AG04450 (cell line): ENCODE measurements at regions not wholly inside any gene's neighbourhood (a gene's known extent, or its start where the extent isn't known, plus 50 kb on each side); places are given as distances from the start of the nearest gene placed in this dataset.

ENCODE experiments used
- CTCF ChIA-PET: fragments of 300-600, 350-600 bp; formaldehyde crosslinking; extraction: SDS; loops from one replicate; lab custom pipeline; 2022; ENCODE audit warnings: antibody characterized with exemption, inconsistent platforms; lab: Charles Lee
- POLR2A ChIA-PET: fragments of 350-600 bp; formaldehyde crosslinking; extraction: SDS; loops from one replicate; lab custom pipeline; 2021; ENCODE audit warnings: antibody characterized with exemption, inconsistent platforms; lab: Yijun Ruan, JAX
- DNase-seq: peaks from one replicate; pipeline ENCODE4 v3.0.0-alpha.2; 2011; ENCODE audit warnings: low read depth, low spot score
- H3K27ac ChIP-seq: one replicate; pipeline ENCODE4 v1.5.1; 2012; ENCODE audit warnings: low read depth, low read length, control low read depth
- H3K27me3 ChIP-seq: one replicate; pipeline ENCODE4 v1.6.0; 2012; ENCODE audit warnings: low read length; ENCODE audit not compliant: control insufficient read depth, insufficient read depth
- H3K4me3 ChIP-seq: 2 replicates; pipeline ENCODE4 v1.5.1; 2011; ENCODE audit warnings: mild to moderate bottlenecking, low read depth, low read length, control low read depth
- H3K9me3 ChIP-seq: 2 replicates; pipeline ENCODE4 v1.5.1; 2012; ENCODE audit warnings: low read length; ENCODE audit not compliant: control insufficient read depth, insufficient read depth
- TF ChIP-seq, protein P1 (sequence below): IDR thresholded peaks from 2 replicates; pipeline ENCODE4 v1.5.1; 2011; ENCODE audit warnings: low read depth, low read length, control low read depth, inconsistent platforms

DNA sequence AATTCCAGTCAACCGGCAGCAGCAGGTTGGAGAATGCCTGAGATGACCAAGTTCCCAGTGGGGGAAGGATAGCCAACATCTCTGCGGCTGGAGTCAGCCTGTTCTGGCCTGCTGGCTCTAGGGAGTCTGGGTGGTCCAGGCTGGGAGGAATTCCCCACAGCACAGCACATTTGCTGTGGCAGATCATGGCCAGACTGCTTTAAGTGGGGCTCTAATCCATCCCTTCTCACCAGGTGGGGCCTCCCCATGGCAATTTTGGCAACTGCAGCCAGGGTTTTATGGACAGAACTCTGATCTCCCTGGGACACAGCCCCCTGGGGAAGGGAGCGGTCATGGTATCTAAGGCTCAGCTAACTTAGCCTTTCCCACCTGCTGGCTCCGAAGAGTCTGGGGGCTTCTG is 226.1 kb downstream of the DTWD2 start:
- Histone ChIP-seq H3K9me3 (peaks cover 8% of the 10 kb centered on the region), H3K4me3 (no peak overlapping the region), H3K27me3 (no peaks in the 10 kb centered on the region), H3K27ac (no peak overlapping the region)
- CTCF ChIA-PET: no interaction called here
- no peak for DNase-seq
- TF ChIP-seq, protein P1, sequence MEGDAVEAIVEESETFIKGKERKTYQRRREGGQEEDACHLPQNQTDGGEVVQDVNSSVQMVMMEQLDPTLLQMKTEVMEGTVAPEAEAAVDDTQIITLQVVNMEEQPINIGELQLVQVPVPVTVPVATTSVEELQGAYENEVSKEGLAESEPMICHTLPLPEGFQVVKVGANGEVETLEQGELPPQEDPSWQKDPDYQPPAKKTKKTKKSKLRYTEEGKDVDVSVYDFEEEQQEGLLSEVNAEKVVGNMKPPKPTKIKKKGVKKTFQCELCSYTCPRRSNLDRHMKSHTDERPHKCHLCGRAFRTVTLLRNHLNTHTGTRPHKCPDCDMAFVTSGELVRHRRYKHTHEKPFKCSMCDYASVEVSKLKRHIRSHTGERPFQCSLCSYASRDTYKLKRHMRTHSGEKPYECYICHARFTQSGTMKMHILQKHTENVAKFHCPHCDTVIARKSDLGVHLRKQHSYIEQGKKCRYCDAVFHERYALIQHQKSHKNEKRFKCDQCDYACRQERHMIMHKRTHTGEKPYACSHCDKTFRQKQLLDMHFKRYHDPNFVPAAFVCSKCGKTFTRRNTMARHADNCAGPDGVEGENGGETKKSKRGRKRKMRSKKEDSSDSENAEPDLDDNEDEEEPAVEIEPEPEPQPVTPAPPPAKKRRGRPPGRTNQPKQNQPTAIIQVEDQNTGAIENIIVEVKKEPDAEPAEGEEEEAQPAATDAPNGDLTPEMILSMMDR: no peak
- POLR2A ChIA-PET: no interaction called here

DNA sequence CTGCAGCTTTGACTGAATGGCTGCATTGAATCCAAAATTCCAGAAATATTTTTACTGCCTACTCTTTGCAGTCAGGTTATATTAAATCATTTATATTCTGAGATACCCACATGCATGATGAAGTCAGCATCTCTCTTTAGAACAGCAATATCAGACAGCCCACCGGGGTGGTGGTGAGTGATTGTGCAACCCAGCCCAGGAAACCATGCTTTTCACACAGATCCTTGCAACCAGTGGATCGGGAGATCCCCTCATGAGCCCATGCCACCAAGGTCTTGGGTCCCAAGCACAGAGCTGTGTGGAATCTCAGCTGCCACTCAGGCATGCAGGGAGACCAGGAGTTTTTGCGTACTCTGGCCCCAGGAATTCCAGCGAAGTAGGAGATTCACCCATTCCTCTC is 226.5 kb downstream of the DTWD2 start:
- POLR2A ChIA-PET: no interaction called here
- no peak for DNase-seq
- Histone ChIP-seq H3K9me3 (peaks cover 8% of the 10 kb centered on the region), H3K27ac (no peak overlapping the region), H3K4me3 (no peak overlapping the region), H3K27me3 (no peaks in the 10 kb centered on the region)
- TF ChIP-seq, protein P1: no peak
- CTCF ChIA-PET: no interaction called here

DNA sequence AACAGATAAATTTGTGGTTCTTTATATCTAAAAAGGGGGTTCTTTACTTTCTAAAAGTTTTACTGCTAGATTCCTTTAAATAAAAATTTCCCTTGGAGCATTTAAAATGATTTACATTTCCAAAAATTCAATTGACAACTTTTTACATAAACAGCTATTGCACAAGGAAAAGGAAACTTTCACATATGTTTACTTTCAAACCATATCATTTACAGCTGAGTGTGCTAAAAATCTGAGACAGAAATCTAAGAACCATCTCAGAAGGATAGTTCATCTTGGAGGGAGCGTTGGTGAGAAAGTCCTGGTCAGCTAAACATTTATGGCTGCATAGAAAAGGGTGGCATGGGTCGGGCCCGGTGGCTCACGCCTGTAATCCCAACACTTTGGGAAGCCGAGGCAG is 235.4 kb downstream of the DTWD2 start:
- ChIA-PET POLR2A (no interaction called here), CTCF (no interaction called here)

DNA sequence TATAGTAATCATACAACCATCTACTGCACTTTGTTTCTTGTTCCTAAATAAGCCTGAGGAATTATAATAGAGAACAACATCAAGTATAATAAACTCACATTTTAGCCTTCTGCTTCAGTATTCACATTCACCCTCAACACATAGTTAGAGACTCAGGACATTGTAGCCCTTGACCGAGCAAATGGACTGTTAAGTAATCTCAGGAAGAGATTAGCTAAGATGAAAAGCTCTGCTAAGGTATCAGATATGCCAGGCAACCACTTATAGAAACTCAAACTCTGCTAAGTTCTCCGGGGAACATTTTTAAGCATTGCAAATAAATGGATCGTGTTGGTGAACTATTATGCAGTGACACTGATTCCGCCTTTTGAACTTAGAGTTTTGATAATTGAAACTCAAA is 252.0 kb downstream of the DTWD2 start:
- TF ChIP-seq, protein P1: no peak
- no peak overlapping the region for H3K27ac ChIP-seq
- H3K4me3 ChIP-seq: no peak overlapping the region
- ChIA-PET CTCF (no interaction called here), POLR2A (no interaction called here)
- H3K27me3 ChIP-seq: no peaks in the 10 kb centered on the region
- no peak for DNase-seq
- no peaks in the 10 kb centered on the region for H3K9me3 ChIP-seq

More for the DNA sequence above, 235.4 kb downstream of the DTWD2 start:
- Histone ChIP-seq H3K4me3 (no peak overlapping the region), H3K27ac (no peak overlapping the region), H3K9me3 (no peaks in the 10 kb centered on the region), H3K27me3 (no peaks in the 10 kb centered on the region)
- DNase-seq: no peak
- TF ChIP-seq, protein P1: no peak

DNA sequence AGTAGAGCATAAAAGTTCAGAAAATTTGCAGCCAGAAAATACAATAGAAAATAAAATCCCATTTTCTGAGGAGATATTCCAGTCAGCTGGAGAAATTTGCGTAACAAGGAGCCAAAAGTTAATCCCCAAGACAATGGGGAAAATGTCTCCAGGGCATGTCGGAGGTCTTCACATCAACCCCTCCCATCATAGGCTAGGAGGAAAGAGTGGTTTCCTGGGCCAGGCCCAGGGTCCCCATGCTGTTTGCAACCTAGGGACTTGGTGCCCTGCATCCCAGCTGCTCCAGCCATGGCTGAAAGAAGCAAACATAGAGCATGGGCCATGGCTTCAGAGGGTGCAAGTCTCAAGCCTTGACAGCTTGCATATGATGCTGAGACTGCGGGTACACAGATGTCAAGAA is 255.0 kb downstream of the DTWD2 start:
- DNase-seq: no peak
- ChIA-PET CTCF (no interaction called here), POLR2A (no interaction called here)
- Histone ChIP-seq H3K4me3 (no peak overlapping the region), H3K27ac (no peak overlapping the region), H3K9me3 (no peaks in the 10 kb centered on the region), H3K27me3 (no peaks in the 10 kb centered on the region)
- TF ChIP-seq, protein P1: no peak
